Iris pigment epithelial cell (primary cell): ENCODE measurements at regions not wholly inside any gene's neighbourhood (a gene's known extent, or its start where the extent isn't known, plus 50 kb on each side); places are given as distances from the start of the nearest gene placed in this dataset.

Source experiments
- DNase-seq: peaks from one replicate; pipeline ENCODE4 v3.0.0-alpha.2; 2011; ENCODE audit warnings: low read depth

GRCh38 chr7:54701982-54702381 is 57.0 kb downstream of the SEC61G start:
- no peak for DNase-seq

GRCh38 chr7:54699715-54700114 is 59.3 kb downstream of the SEC61G start:
- DNase-seq, result no peak

GRCh38 chr7:54697659-54698186 is 61.3 kb downstream of the SEC61G start:
- DNase-seq, result no peak

- DNase-seq, result no peak
These were observed 68.1 kb downstream of the SEC61G start for GRCh38 chr7:54690892-54691291.

- no peak for DNase-seq
These were observed 69.0 kb downstream of the SEC61G start for GRCh38 chr7:54690050-54690443.

GRCh38 chr7:54689394-54690049 is 69.5 kb downstream of the SEC61G start:
- no peak for DNase-seq

GRCh38 chr7:54687462-54688212 is 71.4 kb downstream of the SEC61G start:
- DNase-seq, result no peak

- DNase-seq, result no peak
These were observed 78.5 kb downstream of the SEC61G start for GRCh38 chr7:54680377-54681005.

GRCh38 chr7:54679490-54679817 is 79.6 kb downstream of the SEC61G start:
- DNase-seq, result no peak

- no peak for DNase-seq
These were observed 80.1 kb downstream of the SEC61G start for GRCh38 chr7:54678763-54679489.

- DNase-seq, result no peak
These were observed 84.1 kb downstream of the SEC61G start for GRCh38 chr7:54674891-54675290.

GRCh38 chr7:54672519-54672918 is 86.5 kb downstream of the SEC61G start:
- DNase-seq, result no peak

GRCh38 chr7:54664235-54665228 is 94.5 kb downstream of the SEC61G start:
- DNase-seq, result peak; percentile 12

- DNase-seq, result no peak
These were observed 95.3 kb downstream of the SEC61G start for GRCh38 chr7:54663603-54664234.

GRCh38 chr7:54663186-54663585 is 95.8 kb downstream of the SEC61G start:
- no peak for DNase-seq

- no peak for DNase-seq
These were observed 96.3 kb downstream of the SEC61G start for GRCh38 chr7:54662701-54663100.

GRCh38 chr7:54653905-54654304 is 105.1 kb downstream of the SEC61G start:
- DNase-seq, result no peak

- DNase-seq, result no peak
These were observed 100.9 kb downstream of the VSTM2A start for GRCh38 chr7:54643064-54643463.

GRCh38 chr7:54637712-54638396 is 95.7 kb downstream of the VSTM2A start:
- DNase-seq, result no peak

- DNase-seq, result no peak
These were observed 90.5 kb downstream of the VSTM2A start for GRCh38 chr7:54632696-54633095.
